ENCODE measurements at regions not wholly inside any gene's neighbourhood (a gene's known extent, or its start where the extent isn't known, plus 50 kb on each side); places are given as distances from the start of the nearest gene placed in this dataset.
A peak's percentile ranks its signal among the peaks of the same experiment; 100 is the strongest.

GRCh38 chr3:177772908-177773557, 575.8 kb upstream of the TBL1XR1 start:
- no peak for TF ChIP-seq CTCF (conservative IDR thresholded peaks at IDR 0.05; ENCODE audit: low read length)
- TF ChIP-seq EZH2phosphoT487 (IDR thresholded peaks at IDR 0.05; ENCODE audit: borderline replicate concordance): no peak
- H2AFZ ChIP-seq (ENCODE audit: low read length): peak overlapping the region; percentile 40; the same call in 1 of the 2 replicates

GRCh38 chr3:177773717-177774116, 576.4 kb upstream of the TBL1XR1 start:
- Histone ChIP-seq H3K9me2 (replicated peaks; ENCODE audit: low read depth, low read length) (no peaks in the 10 kb centered on the region), H3K27me3 (ENCODE audit: insufficient read depth, low read length, poor library complexity, severe bottlenecking) (no peaks in the 10 kb centered on the region), H4K20me1 (ENCODE audit: insufficient read depth, low read length, poor library complexity, severe bottlenecking) (no peaks in the 10 kb centered on the region), H3F3A (ENCODE audit: low read depth) (no peaks in the 10 kb centered on the region), H3K4me2 (ENCODE audit: low read depth, low read length, poor library complexity, severe bottlenecking) (no peak overlapping the region), H3K79me2 (ENCODE audit: insufficient read depth, low read length) (no peaks in the 10 kb centered on the region), H3K36me3 (ENCODE audit: insufficient read depth, low read length) (no peaks in the 10 kb centered on the region), H2AFZ (ENCODE audit: low read length) (peak overlapping the region; percentile 40), H3K4me1 (ENCODE audit: insufficient read depth, low read length, poor library complexity, severe bottlenecking) (peaks cover 44% of the 10 kb centered on the region), H3K9ac (ENCODE audit: low read depth, low read length, poor library complexity, severe bottlenecking) (peak overlapping the region; percentile 21), H3K4me3 (ENCODE audit: low read length, poor library complexity, severe bottlenecking) (no peak overlapping the region), H3K9me3 (ENCODE audit: insufficient read depth, low read depth, low read length) (peaks cover 6% of the 10 kb centered on the region; the same call in 1 of the 2 replicates)
- no peak for TF ChIP-seq CTCF (conservative IDR thresholded peaks at IDR 0.05; ENCODE audit: low read length)
- TF ChIP-seq EZH2phosphoT487 (IDR thresholded peaks at IDR 0.05; ENCODE audit: borderline replicate concordance): no peak

More at GRCh38 chr3:177772908-177773557, 575.8 kb upstream of the TBL1XR1 start:
- peaks cover 37% of the 10 kb centered on the region for H3K4me1 ChIP-seq (ENCODE audit: insufficient read depth, low read length, poor library complexity, severe bottlenecking)
- H3K9me2 ChIP-seq (replicated peaks; ENCODE audit: low read depth, low read length): no peaks in the 10 kb centered on the region
- H3K36me3 ChIP-seq (ENCODE audit: insufficient read depth, low read length): no peaks in the 10 kb centered on the region
- no peaks in the 10 kb centered on the region for H3K79me2 ChIP-seq (ENCODE audit: insufficient read depth, low read length)
- H4K20me1 ChIP-seq (ENCODE audit: insufficient read depth, low read length, poor library complexity, severe bottlenecking): no peaks in the 10 kb centered on the region
- no peak overlapping the region for H3K4me3 ChIP-seq (ENCODE audit: low read length, poor library complexity, severe bottlenecking)
- H3K9ac ChIP-seq (ENCODE audit: low read depth, low read length, poor library complexity, severe bottlenecking): peak overlapping the region; percentile 21
- no peaks in the 10 kb centered on the region for H3K27me3 ChIP-seq (ENCODE audit: insufficient read depth, low read length, poor library complexity, severe bottlenecking)
- no peaks in the 10 kb centered on the region for H3F3A ChIP-seq (ENCODE audit: low read depth)
- H3K9me3 ChIP-seq (ENCODE audit: insufficient read depth, low read depth, low read length): peaks cover 11% of the 10 kb centered on the region; the same call in 1 of the 2 replicates
- no peak overlapping the region for H3K4me2 ChIP-seq (ENCODE audit: low read depth, low read length, poor library complexity, severe bottlenecking)

GRCh38 chr3:177776661-177777101, 579.4 kb upstream of the TBL1XR1 start:
- H3K9ac ChIP-seq (ENCODE audit: low read depth, low read length, poor library complexity, severe bottlenecking): no peak overlapping the region
- no peaks in the 10 kb centered on the region for H3K27me3 ChIP-seq (ENCODE audit: insufficient read depth, low read length, poor library complexity, severe bottlenecking)
- H2AFZ ChIP-seq (ENCODE audit: low read length): no peak overlapping the region
- no peaks in the 10 kb centered on the region for H4K20me1 ChIP-seq (ENCODE audit: insufficient read depth, low read length, poor library complexity, severe bottlenecking)
- no peaks in the 10 kb centered on the region for H3K36me3 ChIP-seq (ENCODE audit: insufficient read depth, low read length)
- H3K4me1 ChIP-seq (ENCODE audit: insufficient read depth, low read length, poor library complexity, severe bottlenecking): peaks cover 57% of the 10 kb centered on the region
- H3F3A ChIP-seq (ENCODE audit: low read depth): no peaks in the 10 kb centered on the region
- H3K4me2 ChIP-seq (ENCODE audit: low read depth, low read length, poor library complexity, severe bottlenecking): no peak overlapping the region
- no peak overlapping the region for H3K4me3 ChIP-seq (ENCODE audit: low read length, poor library complexity, severe bottlenecking)
- no peaks in the 10 kb centered on the region for H3K79me2 ChIP-seq (ENCODE audit: insufficient read depth, low read length)
- H3K9me2 ChIP-seq (replicated peaks; ENCODE audit: low read depth, low read length): no peaks in the 10 kb centered on the region
- no peaks in the 10 kb centered on the region for H3K9me3 ChIP-seq (ENCODE audit: insufficient read depth, low read depth, low read length)
- TF ChIP-seq EZH2phosphoT487 (IDR thresholded peaks at IDR 0.05; ENCODE audit: borderline replicate concordance) (no peak), CTCF (conservative IDR thresholded peaks at IDR 0.05; ENCODE audit: low read length) (no peak)

All from Loucy (cell line).